Stimulated activated naive CD8-positive, alpha-beta T cell treated with anti-CD3 and anti-CD28 coated beads, Interleukin-15, Interleukin-2, amounts not matched to agents 100 ng/mL and 50 ng/mL, for 24 hours (primary cell): ENCODE measurements at regions not wholly inside any gene's neighbourhood (a gene's known extent, or its start where the extent isn't known, plus 50 kb on each side); places are given as distances from the start of the nearest gene placed in this dataset.

ENCODE experiments used
- H3K27ac Mint-ChIP-seq: one replicate; pipeline ENCODE4 v1.8.0; 2021; ENCODE audit warnings: mild to moderate bottlenecking, mixed read lengths
- H3K27me3 Mint-ChIP-seq: one replicate; pipeline ENCODE4 v1.8.0; 2021; ENCODE audit warnings: mixed read lengths
- H3K36me3 Mint-ChIP-seq: one replicate; pipeline ENCODE4 v1.8.0; 2021; ENCODE audit warnings: low read depth, mixed read lengths
- H3K4me1 Mint-ChIP-seq: one replicate; pipeline ENCODE4 v1.8.0; 2021; ENCODE audit warnings: low read depth, mixed read lengths
- H3K4me3 Mint-ChIP-seq: one replicate; pipeline ENCODE4 v1.8.0; 2021; ENCODE audit warnings: mild to moderate bottlenecking, mixed read lengths
- H3K9me3 Mint-ChIP-seq: one replicate; pipeline ENCODE4 v1.8.0; 2021; ENCODE audit warnings: mixed read lengths

DNA sequence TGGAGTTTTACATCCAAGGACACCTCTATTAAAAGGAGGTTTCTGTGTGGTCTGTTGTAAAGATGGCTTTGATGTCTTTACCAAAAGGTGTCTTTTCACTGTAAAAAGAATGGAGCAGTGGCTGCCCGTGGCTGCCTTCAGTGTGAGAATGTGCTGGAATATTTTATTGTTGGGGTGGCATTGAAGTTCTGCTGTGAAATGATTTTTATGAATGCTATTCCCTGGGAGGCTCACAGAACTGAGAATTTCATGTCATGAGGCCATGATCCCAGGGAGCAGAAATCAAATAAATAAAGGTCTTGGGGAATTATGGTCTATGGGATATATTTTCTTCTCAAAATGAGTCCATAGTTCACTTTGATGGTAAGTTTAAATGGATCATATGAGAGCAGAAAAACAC, 425.2 kb upstream of the ZNF608 start:
- H3K4me1 Mint-ChIP-seq, result no peaks in the 10 kb centered on the region
- H3K9me3 Mint-ChIP-seq, result no peaks in the 10 kb centered on the region
- H3K27ac Mint-ChIP-seq, result no peak overlapping the region
- H3K27me3 Mint-ChIP-seq, result peaks cover 3% of the 10 kb centered on the region
- H3K36me3 Mint-ChIP-seq, result no peaks in the 10 kb centered on the region
- no peak overlapping the region for H3K4me3 Mint-ChIP-seq

DNA sequence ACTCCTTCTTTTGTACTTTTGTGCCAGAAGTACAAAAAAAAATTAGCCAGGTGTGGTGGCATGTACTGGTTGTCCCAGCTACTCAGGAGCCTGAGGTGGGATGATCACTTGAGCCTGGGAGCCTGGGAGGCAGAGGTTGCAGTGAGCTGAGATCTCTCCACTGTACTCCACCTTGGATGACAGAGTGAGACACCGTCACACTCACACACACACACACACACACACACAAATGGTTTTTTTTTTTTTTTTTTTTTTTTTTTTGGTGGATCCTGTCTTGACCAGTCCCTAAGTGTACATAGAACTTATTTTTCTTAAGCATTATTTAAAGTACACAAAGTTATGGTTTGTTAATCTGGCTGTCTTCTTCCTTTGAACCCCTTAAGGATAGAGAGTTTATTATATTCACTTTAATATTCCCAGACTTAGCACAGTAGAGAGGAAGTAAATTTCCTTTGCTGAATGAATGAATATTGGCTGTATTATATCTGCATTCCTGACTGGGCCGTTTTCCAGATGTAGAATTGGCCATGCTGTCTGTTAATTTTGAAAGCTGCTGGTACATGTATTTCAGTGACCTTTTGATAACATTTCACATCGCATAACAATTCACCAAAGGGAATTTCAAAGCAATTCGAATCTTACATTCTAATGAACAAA, 429.0 kb upstream of the ZNF608 start:
- no peaks in the 10 kb centered on the region for H3K4me1 Mint-ChIP-seq
- H3K27ac Mint-ChIP-seq, result no peak overlapping the region
- peaks cover 3% of the 10 kb centered on the region for H3K27me3 Mint-ChIP-seq
- no peak overlapping the region for H3K4me3 Mint-ChIP-seq
- H3K9me3 Mint-ChIP-seq, result peaks cover 5% of the 10 kb centered on the region
- no peaks in the 10 kb centered on the region for H3K36me3 Mint-ChIP-seq

DNA sequence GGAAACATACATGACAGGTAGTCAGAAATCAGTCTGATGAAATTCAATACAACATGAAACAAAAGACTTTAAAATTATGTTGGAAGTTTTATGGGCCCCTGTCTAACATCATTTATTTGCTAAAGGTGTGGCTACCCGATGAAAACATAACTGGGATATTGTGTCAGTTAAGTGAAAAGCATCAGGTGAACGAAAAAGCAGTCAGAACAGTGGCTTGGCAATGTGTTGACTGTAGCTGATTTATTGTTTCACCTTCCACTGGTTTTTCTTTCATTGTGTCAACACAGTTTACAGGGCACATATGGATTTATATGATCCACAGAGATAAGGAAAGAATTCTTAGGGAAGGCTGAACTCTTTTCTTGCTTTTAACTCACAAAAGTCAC, 429.6 kb upstream of the ZNF608 start:
- H3K36me3 Mint-ChIP-seq, result no peaks in the 10 kb centered on the region
- H3K4me3 Mint-ChIP-seq, result no peak overlapping the region

DNA sequence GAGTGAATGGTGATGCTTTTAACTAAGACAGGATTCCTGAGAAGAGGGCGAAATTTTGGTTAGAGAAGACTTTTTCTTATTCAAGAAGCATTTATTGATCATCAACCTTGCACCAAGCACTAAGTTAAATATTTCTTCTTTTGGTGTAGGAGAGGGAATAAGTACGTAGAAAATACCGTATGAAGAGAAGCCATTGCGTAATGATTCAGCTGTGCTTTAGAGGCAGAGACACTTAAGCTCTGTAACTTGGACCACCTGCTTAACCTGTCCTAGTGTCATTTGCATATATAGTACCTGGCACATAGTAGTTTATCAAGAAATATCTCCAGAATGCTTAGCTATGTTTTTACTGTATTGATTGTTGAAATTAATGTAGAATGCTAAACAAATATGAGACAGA, 430.9 kb upstream of the ZNF608 start:
- H3K9me3 Mint-ChIP-seq, result peaks cover 5% of the 10 kb centered on the region
- H3K36me3 Mint-ChIP-seq, result no peaks in the 10 kb centered on the region
- H3K4me3 Mint-ChIP-seq, result no peak overlapping the region
- H3K27me3 Mint-ChIP-seq, result no peaks in the 10 kb centered on the region
- H3K27ac Mint-ChIP-seq, result no peak overlapping the region
- H3K4me1 Mint-ChIP-seq, result no peaks in the 10 kb centered on the region

More for the DNA sequence above, 429.6 kb upstream of the ZNF608 start:
- Mint-ChIP-seq H3K4me1 (no peaks in the 10 kb centered on the region), H3K27ac (no peak overlapping the region), H3K9me3 (peaks cover 5% of the 10 kb centered on the region), H3K27me3 (peaks cover 3% of the 10 kb centered on the region)

DNA sequence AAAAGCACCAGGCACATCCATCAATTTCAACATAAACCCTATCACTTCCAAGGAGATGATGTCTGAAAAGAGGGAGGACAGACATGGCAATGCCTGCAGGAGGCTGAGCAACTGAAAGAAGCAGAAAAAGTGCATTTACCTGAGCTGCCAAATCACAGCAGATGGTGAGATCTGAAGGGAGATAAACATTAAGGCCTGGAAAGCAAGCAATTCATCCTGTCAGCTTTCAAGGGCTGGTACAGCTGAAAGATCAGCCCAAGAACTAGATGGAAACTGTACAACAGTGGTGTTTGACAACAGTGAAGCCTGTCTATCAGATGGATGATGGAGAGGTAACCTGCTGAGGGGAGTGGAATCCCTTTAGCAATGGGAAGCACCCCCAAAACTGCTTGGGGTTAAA, 433.2 kb upstream of the ZNF608 start:
- no peaks in the 10 kb centered on the region for H3K36me3 Mint-ChIP-seq
- no peaks in the 10 kb centered on the region for H3K27me3 Mint-ChIP-seq
- H3K4me3 Mint-ChIP-seq, result no peak overlapping the region
- no peaks in the 10 kb centered on the region for H3K4me1 Mint-ChIP-seq
- no peak overlapping the region for H3K27ac Mint-ChIP-seq
- peaks cover 5% of the 10 kb centered on the region for H3K9me3 Mint-ChIP-seq

DNA sequence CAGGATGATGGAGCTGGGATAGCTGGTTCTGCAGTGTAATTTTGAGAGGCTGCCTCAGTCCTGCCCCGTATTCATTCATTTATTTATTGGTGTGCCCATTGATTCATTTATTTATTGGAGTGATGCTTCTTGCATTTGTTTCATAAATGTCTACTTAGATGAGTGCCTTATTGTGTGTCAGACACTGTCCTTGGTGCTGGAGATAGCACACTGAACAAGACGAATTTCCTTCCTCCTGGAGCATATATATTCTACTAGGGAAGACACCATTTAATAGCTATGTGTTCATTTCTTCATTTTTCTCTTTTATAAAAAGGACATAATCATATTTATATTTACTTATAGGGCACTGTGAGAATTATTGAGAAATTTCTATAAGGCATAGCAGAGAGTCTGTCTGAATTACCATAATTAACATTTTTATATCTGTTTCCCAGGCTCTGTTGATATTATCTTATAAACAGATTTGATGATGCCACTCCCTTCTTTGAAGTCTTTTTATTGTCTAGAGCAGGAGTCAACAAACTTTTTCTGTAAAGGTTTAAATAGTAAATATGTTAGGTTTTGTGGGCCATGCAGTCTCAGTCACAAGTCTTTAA, 433.9 kb upstream of the ZNF608 start:
- Mint-ChIP-seq H3K4me3 (no peak overlapping the region), H3K27me3 (no peaks in the 10 kb centered on the region), H3K4me1 (no peaks in the 10 kb centered on the region), H3K36me3 (no peaks in the 10 kb centered on the region), H3K27ac (no peak overlapping the region), H3K9me3 (peaks cover 5% of the 10 kb centered on the region)

DNA sequence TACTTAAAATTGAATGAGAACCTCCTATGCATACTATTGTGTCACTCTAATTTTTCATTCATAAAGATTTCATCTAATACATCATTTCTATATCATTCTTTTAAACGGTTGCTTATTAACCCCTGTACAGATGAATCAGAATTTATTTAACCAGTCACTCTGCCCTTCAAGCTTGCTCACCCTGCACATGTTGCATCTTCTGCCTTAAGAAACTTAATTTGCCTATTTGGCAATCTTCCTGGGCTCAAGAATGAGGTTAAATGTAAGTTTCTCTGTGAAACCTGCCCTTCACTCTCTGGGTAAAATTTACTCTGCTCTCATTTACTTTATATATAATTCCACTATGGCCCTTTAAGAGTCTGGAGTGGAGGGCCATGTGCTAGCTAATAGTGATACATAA, 434.7 kb upstream of the ZNF608 start:
- Mint-ChIP-seq H3K36me3 (no peaks in the 10 kb centered on the region), H3K9me3 (peaks cover 5% of the 10 kb centered on the region), H3K27ac (no peak overlapping the region), H3K4me3 (no peak overlapping the region), H3K4me1 (no peaks in the 10 kb centered on the region), H3K27me3 (no peaks in the 10 kb centered on the region)

DNA sequence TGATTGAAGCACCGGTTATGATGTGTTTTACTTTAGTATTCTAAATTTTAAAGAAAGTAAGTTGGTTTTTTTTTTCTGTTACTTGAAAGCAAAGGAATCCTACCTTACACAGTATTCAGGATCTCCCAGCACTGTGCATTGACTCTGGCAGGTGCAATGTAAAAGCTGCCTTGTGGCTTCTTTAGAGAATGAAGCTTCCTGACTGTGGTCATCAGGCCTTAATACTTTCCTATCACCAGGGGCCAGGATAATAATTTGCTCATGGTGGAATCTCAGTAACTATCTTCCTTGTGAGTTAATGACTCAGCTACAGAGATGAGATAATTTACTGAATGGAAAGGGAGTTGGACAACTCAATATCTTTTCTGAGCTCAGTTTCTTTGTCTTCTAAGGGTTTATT, 435.5 kb upstream of the ZNF608 start:
- Mint-ChIP-seq H3K4me3 (no peak overlapping the region), H3K27me3 (no peaks in the 10 kb centered on the region), H3K4me1 (no peaks in the 10 kb centered on the region), H3K36me3 (no peaks in the 10 kb centered on the region), H3K9me3 (peaks cover 5% of the 10 kb centered on the region), H3K27ac (no peak overlapping the region)

DNA sequence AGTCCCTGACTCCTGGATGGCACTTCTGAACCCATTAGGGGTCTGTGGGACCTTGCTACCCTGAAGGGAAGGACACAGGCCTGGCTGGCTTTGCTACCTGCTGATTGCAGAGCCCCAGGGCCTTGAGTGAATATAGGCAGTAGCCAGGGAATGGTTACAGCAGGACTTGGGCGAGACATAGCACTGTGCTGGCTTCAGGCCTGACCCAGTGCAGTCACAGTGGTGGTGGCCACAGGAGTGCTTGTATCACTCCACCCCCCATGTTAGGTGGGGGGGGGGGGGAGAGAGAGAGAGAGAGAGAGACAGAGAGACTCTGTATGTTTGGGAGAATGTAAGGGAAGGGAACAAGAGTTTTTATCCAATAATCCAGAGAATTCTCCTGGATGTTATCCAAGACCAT, 439.3 kb upstream of the ZNF608 start:
- H3K27me3 Mint-ChIP-seq, result no peaks in the 10 kb centered on the region
- H3K27ac Mint-ChIP-seq, result no peak overlapping the region
- H3K9me3 Mint-ChIP-seq, result no peaks in the 10 kb centered on the region
- H3K4me1 Mint-ChIP-seq, result no peaks in the 10 kb centered on the region
- H3K4me3 Mint-ChIP-seq, result no peak overlapping the region
- H3K36me3 Mint-ChIP-seq, result no peaks in the 10 kb centered on the region

DNA sequence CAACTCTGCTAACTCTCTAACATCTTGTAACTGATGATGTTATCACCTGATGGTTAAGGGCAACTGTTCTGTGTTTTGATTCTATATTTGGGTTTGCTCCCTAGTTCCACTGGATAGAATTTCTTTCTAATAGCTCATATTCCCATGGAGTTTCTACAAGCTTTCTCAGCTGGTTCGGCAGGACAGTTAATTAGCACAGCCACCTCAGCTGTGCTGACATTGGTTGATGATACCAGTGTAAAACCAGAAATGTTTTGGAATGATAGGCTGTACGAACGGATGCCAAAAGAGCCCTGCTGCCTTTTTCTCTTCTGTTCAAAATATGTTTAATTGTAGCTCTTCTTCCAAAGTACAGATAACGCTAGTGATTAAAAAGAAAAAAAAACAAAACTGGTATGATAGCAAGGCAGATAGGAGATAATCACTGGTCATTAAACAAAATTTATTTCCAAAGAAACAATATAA, 440.5 kb upstream of the ZNF608 start:
- Mint-ChIP-seq H3K9me3 (no peaks in the 10 kb centered on the region), H3K4me1 (peaks cover 3% of the 10 kb centered on the region), H3K27me3 (no peaks in the 10 kb centered on the region), H3K27ac (no peak overlapping the region), H3K4me3 (no peak overlapping the region), H3K36me3 (no peaks in the 10 kb centered on the region)

DNA sequence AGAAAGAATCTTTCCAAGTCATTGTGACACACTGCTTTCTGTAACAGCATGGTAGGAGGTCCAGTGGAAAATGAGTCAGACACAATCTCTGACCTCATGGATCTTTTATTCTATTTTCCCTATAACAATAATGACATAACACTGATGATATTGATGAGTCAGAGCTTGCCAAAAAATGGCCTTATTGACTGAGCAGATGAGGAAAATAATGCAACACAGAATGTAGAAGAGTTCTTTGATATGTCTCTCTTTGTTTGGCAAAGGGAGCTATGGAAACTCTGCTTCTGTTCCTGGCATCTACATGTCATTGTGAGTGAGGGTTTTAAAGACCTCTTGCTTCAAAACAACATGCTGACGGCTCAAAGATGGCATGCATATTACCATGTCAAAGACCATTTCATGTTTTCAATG, 443.1 kb upstream of the ZNF608 start:
- Mint-ChIP-seq H3K9me3 (peaks cover 2% of the 10 kb centered on the region), H3K27me3 (no peaks in the 10 kb centered on the region), H3K4me1 (peaks cover 3% of the 10 kb centered on the region), H3K36me3 (no peaks in the 10 kb centered on the region), H3K27ac (no peak overlapping the region), H3K4me3 (no peak overlapping the region)

DNA sequence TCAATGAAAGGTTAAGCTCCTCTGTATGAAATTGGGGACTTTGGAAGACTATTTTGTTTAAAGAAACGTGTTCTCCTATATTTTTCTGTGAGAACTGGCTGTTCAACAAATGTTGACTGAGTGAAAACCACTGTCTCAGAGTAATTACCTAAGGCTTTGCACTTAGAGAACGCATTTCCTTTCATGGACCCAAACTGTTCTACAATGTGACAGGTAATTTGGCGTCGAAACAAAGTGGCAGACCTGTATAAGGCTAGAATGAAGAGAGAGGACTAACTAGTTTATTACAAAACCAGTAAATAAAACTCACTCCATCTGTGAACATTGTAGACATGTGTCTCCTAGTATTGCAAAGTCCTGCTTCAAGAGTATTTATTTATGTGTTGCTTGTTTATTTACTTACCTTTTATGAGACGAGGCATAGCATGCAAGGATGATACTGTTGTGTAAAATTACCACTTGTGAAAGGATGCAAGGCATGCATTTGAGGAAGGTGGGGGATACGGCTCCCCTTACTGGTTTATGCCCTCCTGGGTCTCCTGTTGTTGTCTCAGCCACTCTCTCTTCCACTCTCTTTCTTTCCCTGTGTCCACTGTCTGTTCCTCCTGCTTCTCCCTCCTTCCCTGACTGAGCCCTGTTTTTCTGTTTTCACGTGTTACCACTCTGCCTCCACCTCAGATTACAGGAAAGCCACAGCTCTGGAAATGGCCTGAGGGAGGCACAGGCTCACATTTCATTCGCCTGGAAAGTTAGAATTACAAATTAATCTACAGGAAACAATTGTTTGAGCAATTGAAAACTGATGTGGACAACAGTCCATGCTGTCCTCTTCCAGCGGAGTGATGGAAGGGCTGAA, 444.0 kb upstream of the ZNF608 start:
- H3K27me3 Mint-ChIP-seq, result no peaks in the 10 kb centered on the region
- H3K4me1 Mint-ChIP-seq, result peaks cover 3% of the 10 kb centered on the region
- no peak overlapping the region for H3K4me3 Mint-ChIP-seq
- peaks cover 2% of the 10 kb centered on the region for H3K9me3 Mint-ChIP-seq
- peak overlapping the region; percentile 9 for H3K27ac Mint-ChIP-seq
- no peaks in the 10 kb centered on the region for H3K36me3 Mint-ChIP-seq

DNA sequence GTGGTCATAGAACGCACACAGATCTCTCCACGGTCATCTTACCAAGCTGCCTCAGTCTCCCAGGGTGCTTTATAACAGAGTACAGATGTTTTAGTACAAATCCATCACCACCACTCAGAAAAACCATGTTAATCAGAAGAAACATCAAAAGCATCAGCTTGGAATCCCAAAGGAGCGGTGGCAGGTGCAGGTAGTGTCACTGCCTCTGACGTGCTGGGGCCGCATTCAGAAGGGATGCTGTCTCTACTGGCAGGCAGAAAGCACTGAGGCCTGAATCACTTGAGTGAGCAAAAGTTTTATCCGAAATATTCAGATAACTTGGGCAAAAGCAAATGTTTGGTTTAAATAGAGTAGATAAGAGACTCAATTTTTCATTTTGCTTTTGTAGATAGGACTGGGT, 448.4 kb upstream of the ZNF608 start:
- no peak overlapping the region for H3K27ac Mint-ChIP-seq
- peaks cover 3% of the 10 kb centered on the region for H3K4me1 Mint-ChIP-seq
- H3K36me3 Mint-ChIP-seq, result no peaks in the 10 kb centered on the region
- peaks cover 2% of the 10 kb centered on the region for H3K9me3 Mint-ChIP-seq
- H3K4me3 Mint-ChIP-seq, result no peak overlapping the region
- H3K27me3 Mint-ChIP-seq, result no peaks in the 10 kb centered on the region

DNA sequence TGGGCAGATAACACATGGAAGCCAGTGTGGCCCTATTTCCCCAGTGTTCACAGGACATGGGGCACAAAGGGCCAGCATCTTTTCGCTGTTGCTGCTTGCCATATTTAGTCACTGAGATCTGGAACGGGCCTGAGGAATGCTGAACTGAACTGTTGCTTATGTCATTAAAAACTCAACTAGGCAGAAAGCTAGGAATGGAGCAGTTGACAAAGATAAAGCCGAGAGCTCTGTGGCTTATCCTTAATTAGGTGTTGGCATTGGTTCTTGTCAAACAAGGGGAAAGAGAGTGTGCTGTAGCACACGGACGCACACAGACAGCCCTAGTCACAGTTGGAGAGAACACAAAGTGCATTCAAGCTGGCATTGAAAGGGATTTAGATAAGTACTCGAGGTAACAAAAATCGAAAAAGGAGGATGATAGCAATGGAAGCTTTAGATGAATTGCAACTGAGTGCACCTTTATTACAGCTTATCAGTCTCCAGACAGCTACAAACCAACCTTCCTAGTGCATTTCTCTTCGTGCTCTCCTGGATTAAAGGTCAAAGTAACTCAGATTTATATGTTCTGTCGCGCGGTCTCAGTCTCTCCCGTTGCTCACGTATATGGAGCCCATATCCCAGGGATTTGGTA, 450.2 kb upstream of the ZNF608 start:
- no peak overlapping the region for H3K4me3 Mint-ChIP-seq
- H3K4me1 Mint-ChIP-seq, result no peaks in the 10 kb centered on the region
- no peaks in the 10 kb centered on the region for H3K36me3 Mint-ChIP-seq
- H3K27ac Mint-ChIP-seq, result no peak overlapping the region
- H3K27me3 Mint-ChIP-seq, result no peaks in the 10 kb centered on the region
- peaks cover 2% of the 10 kb centered on the region for H3K9me3 Mint-ChIP-seq

DNA sequence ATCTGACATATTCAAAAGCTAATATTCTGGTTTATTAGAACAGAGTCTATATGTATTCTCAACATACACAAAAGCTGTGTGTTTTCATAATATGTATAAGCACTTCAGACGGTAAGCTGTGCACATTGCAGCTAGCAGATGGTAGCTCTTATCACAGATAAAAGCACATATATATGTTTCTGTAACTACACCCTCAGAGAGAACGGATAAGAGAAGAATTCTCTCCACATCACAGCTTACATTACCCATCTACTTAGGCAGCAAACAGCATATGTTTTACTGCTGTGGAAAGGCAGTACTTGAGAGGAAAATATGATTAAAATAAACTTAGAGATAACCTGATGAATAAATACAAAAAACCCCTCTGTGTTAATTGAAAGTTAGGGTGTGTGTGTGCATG, 450.9 kb upstream of the ZNF608 start:
- no peaks in the 10 kb centered on the region for H3K36me3 Mint-ChIP-seq
- no peak overlapping the region for H3K27ac Mint-ChIP-seq
- H3K9me3 Mint-ChIP-seq, result peaks cover 2% of the 10 kb centered on the region
- no peak overlapping the region for H3K4me3 Mint-ChIP-seq
- no peaks in the 10 kb centered on the region for H3K4me1 Mint-ChIP-seq
- no peaks in the 10 kb centered on the region for H3K27me3 Mint-ChIP-seq
